DMS 273 (cell line): ENCODE measurements at regions not wholly inside any gene's neighbourhood (a gene's known extent, or its start where the extent isn't known, plus 50 kb on each side); places are given as distances from the start of the nearest gene placed in this dataset.
"Not testable (repeated sequence)": the region's sequence is repeated elsewhere in the genome, so short reads cannot be mapped to it uniquely, and the experiment has no call there.

ENCODE experiments used
- DNase-seq: peaks from one replicate; lab custom pipeline; 2025; ENCODE audit not compliant: unreplicated experiment; lab: John Stamatoyannopoulos, UW

- not testable (repeated sequence) for DNase-seq
Measured at GRCh38 chr10:15921423-15921945, 61.2 kb upstream of the MINDY3 start.

GRCh38 chr10:15931376-15931775, 71.1 kb upstream of the MINDY3 start:
- DNase-seq: no peak

- not testable (repeated sequence) for DNase-seq
Measured at GRCh38 chr10:15939543-15939942, 79.2 kb upstream of the MINDY3 start.

GRCh38 chr10:15943426-15943825, 83.1 kb upstream of the MINDY3 start:
- no peak for DNase-seq

- no peak for DNase-seq
Measured at GRCh38 chr10:15954188-15954587, 93.9 kb upstream of the MINDY3 start.

- DNase-seq: no peak
Measured at GRCh38 chr10:15960277-15960676, 100.0 kb upstream of the MINDY3 start.

GRCh38 chr10:15972736-15973135, 112.4 kb upstream of the MINDY3 start:
- not testable (repeated sequence) for DNase-seq

- DNase-seq: no peak
Measured at GRCh38 chr10:15985690-15986089, 125.4 kb upstream of the MINDY3 start.

- no peak for DNase-seq
Measured at GRCh38 chr10:15990535-15991129, 130.3 kb upstream of the MINDY3 start.

GRCh38 chr10:15997313-15997712, 137.0 kb upstream of the MINDY3 start:
- DNase-seq: no peak

- DNase-seq: no peak
Measured at GRCh38 chr10:16001581-16001980, 141.3 kb upstream of the MINDY3 start.

- no peak for DNase-seq
Measured at GRCh38 chr10:16009785-16010184, 149.5 kb upstream of the MINDY3 start.

- DNase-seq: no peak
Measured at GRCh38 chr10:16011548-16011947, 151.2 kb upstream of the MINDY3 start.

- DNase-seq: no peak
Measured at GRCh38 chr10:16014469-16014868, 154.2 kb upstream of the MINDY3 start.

GRCh38 chr10:16016688-16017087, 156.4 kb upstream of the MINDY3 start:
- DNase-seq: no peak

- DNase-seq: no peak
Measured at GRCh38 chr10:16020836-16021235, 160.5 kb upstream of the MINDY3 start.

- DNase-seq: not testable (repeated sequence)
Measured at GRCh38 chr10:16026832-16027231, 166.5 kb upstream of the MINDY3 start.

- DNase-seq: no peak
Measured at GRCh38 chr10:16030562-16030961, 170.3 kb upstream of the MINDY3 start.

GRCh38 chr10:16049050-16049449, 188.7 kb upstream of the MINDY3 start:
- DNase-seq: peak; percentile 8

GRCh38 chr10:16049782-16050181, 189.5 kb upstream of the MINDY3 start:
- no peak for DNase-seq

GRCh38 chr10:16063350-16063749, 203.0 kb upstream of the MINDY3 start:
- no peak for DNase-seq

- not testable (repeated sequence) for DNase-seq
Measured at GRCh38 chr10:16083551-16083950, 223.2 kb upstream of the MINDY3 start.

GRCh38 chr10:16105082-16105481, 244.8 kb upstream of the MINDY3 start:
- DNase-seq: no peak
